T-helper 1 cell treated with Interleukin-12 subunit alpha and Interleukin-12 subunit beta and Interleukin-4 antibody, amounts not matched to agents 30 ng/mL and 1 ng/mL, for 36 hours (primary cell): ENCODE measurements at regions not wholly inside any gene's neighbourhood (a gene's known extent, or its start where the extent isn't known, plus 50 kb on each side); places are given as distances from the start of the nearest gene placed in this dataset.

Source experiments
- intact Hi-C: fragments of 100-400 bp; cut with micrococcal nuclease; formaldehyde crosslinking; loops from one replicate; pipeline ENCODE4 v1.15.1; 2024

DNA sequence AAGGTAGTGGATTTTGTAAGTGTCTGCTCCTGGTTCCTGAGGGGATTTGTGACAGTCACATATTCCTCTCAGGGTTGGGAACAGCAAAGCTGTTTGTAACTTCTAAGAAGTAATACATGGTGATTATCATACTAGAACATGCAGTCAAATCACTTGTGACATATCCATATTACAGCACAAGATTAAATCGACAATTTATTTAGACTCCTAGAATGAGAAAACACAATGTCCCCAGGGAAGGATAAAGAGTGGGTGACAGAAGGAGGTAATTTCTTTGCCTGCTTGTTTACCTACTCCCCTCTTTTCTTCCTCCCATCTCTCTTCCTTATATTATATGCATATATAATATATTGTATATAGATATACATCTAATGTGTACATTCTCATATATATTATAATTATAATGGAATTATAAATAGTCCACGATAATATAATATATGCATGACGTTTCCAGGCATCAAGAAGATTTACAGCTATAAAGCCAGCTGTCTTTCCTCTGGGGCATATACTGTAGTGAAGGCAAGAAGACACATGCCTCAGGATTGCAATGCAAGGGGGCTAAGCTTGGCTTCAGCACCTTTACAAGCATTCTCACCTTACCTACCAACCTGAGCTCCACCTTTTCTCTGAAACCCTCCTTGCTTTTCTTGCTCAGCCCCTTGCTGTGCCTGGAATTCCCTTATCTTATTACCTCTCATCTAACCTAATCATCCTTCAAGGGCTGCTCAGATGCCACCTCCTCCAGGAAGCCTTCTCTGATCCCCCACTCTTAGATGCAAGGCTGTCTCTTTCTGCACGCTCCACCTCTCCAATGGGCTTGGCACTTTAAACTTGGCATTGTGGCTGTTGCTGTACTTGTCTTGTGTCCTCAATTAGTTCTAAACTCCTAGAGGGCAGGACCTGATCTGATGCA is 73.1 kb upstream of the PIAS1 start:
- intact Hi-C loops: no loop called here

GRCh38 chr15:67981848-67982247 is 72.3 kb upstream of the PIAS1 start:
- intact Hi-C loops: no loop called here

- intact Hi-C loops: no loop called here
Observed at GRCh38 chr15:67991706-67992105, 62.4 kb upstream of the PIAS1 start.

DNA sequence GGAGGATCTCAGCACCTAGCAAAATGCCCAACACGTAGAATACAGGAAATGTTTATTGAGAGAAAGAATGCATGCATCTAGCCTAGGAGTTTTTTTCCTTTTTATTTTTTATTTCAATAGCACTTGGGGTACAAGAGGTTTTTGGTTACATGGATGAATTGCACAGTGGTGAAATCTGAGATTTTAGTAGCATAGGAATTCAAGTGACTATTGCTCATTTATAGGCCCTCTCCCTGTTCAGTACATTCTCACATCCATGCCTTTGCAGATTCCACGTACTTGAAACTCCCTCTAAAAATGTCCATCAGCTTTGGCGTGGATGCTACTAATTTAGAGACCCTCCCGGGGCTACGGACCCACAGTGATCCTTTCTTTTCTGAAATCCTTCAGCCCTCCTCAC is 61.7 kb upstream of the PIAS1 start:
- intact Hi-C loops: no loop called here

- intact Hi-C loops: no loop called here
Observed at GRCh38 chr15:67992834-67993233, 61.3 kb upstream of the PIAS1 start.

DNA sequence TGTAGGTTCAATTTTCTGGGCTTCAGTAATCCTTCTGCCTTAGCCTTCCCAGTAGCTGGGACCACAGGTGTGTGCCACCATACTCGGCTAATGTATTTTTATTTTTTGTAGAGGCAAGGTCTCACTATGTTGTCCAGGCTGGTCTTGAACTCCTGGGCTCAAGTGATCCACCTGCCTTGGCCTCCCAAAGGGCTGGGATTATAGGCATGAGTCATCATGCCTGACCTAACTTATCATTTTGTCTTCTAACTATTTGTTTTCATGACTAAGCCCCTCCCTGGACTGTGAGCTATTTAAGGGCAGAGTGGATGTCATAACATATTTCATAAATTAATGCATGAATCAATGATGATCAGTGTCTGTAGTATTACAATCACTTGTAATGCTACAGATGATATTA is 56.1 kb upstream of the PIAS1 start:
- intact Hi-C loops: no loop called here

DNA sequence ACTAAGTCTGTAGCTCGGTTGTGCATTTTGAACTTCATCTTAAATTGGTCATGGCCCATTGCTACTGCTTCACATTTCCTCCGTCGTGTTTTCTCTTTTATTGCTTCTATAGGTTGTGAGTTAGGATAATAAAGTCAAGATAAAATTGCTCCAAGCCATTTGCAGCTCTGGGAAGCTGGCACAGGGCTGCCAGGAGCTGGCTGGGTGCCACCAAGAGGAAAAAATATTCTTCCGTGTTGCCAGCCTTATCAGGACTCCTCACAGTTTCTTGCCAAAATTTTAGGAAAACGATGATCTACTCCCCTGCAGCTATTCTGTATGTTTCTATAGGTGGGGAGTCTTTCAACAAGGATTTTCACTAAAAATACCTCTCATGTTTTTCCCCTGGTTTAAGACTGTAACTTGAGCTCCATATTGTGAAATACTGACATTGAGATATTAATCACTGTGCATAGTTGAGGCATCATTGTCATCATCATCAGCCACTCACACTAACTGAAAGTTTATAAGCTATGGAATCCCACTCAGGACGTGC is 55.4 kb upstream of the PIAS1 start:
- intact Hi-C loops: no loop called here

GRCh38 chr15:67999320-68000100 is 54.6 kb upstream of the PIAS1 start:
- intact Hi-C loops: no loop called here

DNA sequence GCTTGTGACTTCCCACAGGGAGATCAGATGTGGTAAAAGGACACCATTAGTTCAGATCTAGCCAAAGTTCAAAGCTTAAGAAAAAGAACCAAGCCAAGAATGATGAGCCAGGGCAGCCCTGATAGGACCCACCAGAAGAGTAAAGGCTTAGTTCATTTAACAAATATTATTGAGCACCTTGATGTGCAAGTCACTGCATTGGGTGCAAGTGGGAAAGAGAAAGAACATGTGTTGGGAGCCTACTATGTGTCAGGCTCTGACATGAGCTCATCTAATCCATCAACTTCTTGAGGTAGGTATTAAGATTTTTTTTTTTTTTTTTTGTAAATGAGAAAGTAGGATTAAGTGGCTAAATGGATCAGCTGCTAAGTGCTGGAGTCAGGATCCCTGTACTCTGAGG is 53.4 kb upstream of the PIAS1 start:
- intact Hi-C loops: no loop called here

- intact Hi-C loops: no loop called here
Observed at GRCh38 chr15:68001811-68002210, 52.3 kb upstream of the PIAS1 start.

DNA sequence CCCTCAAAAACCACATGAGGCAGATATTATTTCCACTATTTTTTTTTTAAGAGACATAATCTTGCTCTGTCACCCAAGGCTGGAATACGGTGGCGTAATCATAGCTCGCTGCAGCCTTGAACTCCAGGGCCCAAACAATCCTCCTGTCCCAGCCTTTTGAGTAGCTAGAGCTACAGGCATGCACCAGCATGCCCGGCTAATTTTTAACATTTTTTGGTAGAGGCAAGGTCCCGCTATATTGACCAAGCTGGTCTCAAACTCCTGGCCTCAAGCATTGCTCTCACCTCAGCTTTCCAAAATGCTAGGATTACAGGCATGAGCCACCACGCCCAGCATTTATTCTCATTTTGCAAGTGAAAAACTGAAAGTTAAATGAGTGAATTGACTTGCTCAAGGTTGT is 50.8 kb upstream of the PIAS1 start:
- intact Hi-C loops: no loop called here
